ENCODE measurements at regions not wholly inside any gene's neighbourhood (a gene's known extent, or its start where the extent isn't known, plus 50 kb on each side); places are given as distances from the start of the nearest gene placed in this dataset.

DNA sequence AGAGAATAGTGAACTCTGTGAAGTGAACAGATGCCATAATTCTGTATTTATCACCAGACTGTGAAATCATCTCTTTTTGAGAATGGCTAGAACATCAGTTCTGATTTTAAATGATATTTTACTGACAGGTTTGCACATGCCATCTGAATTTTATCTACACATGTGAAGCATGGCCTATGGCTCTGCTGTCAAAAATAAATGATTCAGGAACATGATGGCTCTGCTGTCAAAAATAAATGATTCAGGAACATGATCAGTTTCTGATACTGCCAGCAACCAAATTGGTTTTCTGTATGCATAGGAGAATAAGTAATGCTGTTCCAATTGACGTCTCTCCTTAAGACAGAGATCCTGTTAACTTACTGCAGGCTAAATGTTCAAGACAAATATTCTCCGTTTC lies 70.6 kb upstream of the TLL1 start:
- Histone ChIP-seq H3K27ac (ENCODE audit: low read length) (no peak overlapping the region), H3K36me3 (ENCODE audit: insufficient read depth, low read length) (no peaks in the 10 kb centered on the region), H3K79me2 (replicated peaks; ENCODE audit: insufficient read depth, low read length) (no peaks in the 10 kb centered on the region), H3K9me2 (ENCODE audit: insufficient read depth, low read length) (no peaks in the 10 kb centered on the region), H3F3A (ENCODE audit: insufficient read depth, low read length, poor library complexity, severe bottlenecking) (no peaks in the 10 kb centered on the region), H2AFZ (ENCODE audit: low read depth, low read length) (no peak overlapping the region), H3K4me2 (ENCODE audit: low read length) (no peak overlapping the region), H3K4me3 (ENCODE audit: low read length) (no peak overlapping the region), H3K9me3 (ENCODE audit: low read length) (no peaks in the 10 kb centered on the region), H3K27me3 (ENCODE audit: insufficient read depth, low read depth, low read length) (no peaks in the 10 kb centered on the region), H4K20me1 (ENCODE audit: insufficient read depth) (no peaks in the 10 kb centered on the region), H3K9ac (ENCODE audit: low read length) (no peak overlapping the region)
- TF ChIP-seq SMC3 (conservative IDR thresholded peaks at IDR 0.05; ENCODE audit: poor library complexity) (no peak), POLR2AphosphoS5 (IDR thresholded peaks at IDR 0.05) (peak; percentile 63), EZH2 (IDR thresholded peaks at IDR 0.05; ENCODE audit: borderline replicate concordance, insufficient read depth, low read length, poor library complexity, severe bottlenecking) (no peak), TAF1 (IDR thresholded peaks at IDR 0.05; ENCODE audit: low read depth) (no peak), EP300 (conservative IDR thresholded peaks at IDR 0.05; ENCODE audit: poor library complexity, severe bottlenecking) (peak; percentile 87)
- TF ChIP-seq, protein P1, sequence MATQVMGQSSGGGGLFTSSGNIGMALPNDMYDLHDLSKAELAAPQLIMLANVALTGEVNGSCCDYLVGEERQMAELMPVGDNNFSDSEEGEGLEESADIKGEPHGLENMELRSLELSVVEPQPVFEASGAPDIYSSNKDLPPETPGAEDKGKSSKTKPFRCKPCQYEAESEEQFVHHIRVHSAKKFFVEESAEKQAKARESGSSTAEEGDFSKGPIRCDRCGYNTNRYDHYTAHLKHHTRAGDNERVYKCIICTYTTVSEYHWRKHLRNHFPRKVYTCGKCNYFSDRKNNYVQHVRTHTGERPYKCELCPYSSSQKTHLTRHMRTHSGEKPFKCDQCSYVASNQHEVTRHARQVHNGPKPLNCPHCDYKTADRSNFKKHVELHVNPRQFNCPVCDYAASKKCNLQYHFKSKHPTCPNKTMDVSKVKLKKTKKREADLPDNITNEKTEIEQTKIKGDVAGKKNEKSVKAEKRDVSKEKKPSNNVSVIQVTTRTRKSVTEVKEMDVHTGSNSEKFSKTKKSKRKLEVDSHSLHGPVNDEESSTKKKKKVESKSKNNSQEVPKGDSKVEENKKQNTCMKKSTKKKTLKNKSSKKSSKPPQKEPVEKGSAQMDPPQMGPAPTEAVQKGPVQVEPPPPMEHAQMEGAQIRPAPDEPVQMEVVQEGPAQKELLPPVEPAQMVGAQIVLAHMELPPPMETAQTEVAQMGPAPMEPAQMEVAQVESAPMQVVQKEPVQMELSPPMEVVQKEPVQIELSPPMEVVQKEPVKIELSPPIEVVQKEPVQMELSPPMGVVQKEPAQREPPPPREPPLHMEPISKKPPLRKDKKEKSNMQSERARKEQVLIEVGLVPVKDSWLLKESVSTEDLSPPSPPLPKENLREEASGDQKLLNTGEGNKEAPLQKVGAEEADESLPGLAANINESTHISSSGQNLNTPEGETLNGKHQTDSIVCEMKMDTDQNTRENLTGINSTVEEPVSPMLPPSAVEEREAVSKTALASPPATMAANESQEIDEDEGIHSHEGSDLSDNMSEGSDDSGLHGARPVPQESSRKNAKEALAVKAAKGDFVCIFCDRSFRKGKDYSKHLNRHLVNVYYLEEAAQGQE (IDR thresholded peaks at IDR 0.05; ENCODE audit: borderline replicate concordance): no peak
- TF ChIP-seq, protein P2, sequence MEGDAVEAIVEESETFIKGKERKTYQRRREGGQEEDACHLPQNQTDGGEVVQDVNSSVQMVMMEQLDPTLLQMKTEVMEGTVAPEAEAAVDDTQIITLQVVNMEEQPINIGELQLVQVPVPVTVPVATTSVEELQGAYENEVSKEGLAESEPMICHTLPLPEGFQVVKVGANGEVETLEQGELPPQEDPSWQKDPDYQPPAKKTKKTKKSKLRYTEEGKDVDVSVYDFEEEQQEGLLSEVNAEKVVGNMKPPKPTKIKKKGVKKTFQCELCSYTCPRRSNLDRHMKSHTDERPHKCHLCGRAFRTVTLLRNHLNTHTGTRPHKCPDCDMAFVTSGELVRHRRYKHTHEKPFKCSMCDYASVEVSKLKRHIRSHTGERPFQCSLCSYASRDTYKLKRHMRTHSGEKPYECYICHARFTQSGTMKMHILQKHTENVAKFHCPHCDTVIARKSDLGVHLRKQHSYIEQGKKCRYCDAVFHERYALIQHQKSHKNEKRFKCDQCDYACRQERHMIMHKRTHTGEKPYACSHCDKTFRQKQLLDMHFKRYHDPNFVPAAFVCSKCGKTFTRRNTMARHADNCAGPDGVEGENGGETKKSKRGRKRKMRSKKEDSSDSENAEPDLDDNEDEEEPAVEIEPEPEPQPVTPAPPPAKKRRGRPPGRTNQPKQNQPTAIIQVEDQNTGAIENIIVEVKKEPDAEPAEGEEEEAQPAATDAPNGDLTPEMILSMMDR (IDR thresholded peaks at IDR 0.05; ENCODE audit: poor library complexity, severe bottlenecking): no peak

DNA sequence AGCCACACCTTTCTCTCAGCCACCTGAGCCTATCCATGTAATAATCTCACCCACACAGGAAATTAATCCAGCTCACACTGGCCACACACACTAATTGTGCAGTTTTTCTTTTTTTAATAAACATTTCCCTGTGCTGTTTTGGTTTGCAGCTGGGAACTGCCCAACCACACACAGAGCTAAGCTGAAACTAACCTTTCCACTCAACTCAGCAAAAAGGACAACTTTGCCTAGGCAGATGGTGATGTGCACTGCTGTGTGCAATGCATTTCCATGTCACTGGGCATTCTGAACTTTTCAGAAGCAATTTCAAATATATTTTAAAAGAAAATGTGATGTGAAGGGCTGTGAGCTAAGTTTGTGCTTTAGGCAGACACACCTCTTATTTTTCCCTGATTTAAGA lies 70.0 kb upstream of the TLL1 start:
- H3K27me3 ChIP-seq (ENCODE audit: insufficient read depth, low read depth, low read length): no peaks in the 10 kb centered on the region
- H3K4me3 ChIP-seq (ENCODE audit: low read length): no peak overlapping the region
- H3K27ac ChIP-seq (ENCODE audit: low read length): no peak overlapping the region
- no peaks in the 10 kb centered on the region for H4K20me1 ChIP-seq (ENCODE audit: insufficient read depth)
- no peaks in the 10 kb centered on the region for H3F3A ChIP-seq (ENCODE audit: insufficient read depth, low read length, poor library complexity, severe bottlenecking)
- H3K9me3 ChIP-seq (ENCODE audit: low read length): no peaks in the 10 kb centered on the region
- H2AFZ ChIP-seq (ENCODE audit: low read depth, low read length): no peak overlapping the region
- no peaks in the 10 kb centered on the region for H3K9me2 ChIP-seq (ENCODE audit: insufficient read depth, low read length)
- H3K79me2 ChIP-seq (replicated peaks; ENCODE audit: insufficient read depth, low read length): no peaks in the 10 kb centered on the region
- TF ChIP-seq EP300 (conservative IDR thresholded peaks at IDR 0.05; ENCODE audit: poor library complexity, severe bottlenecking) (no peak), TAF1 (IDR thresholded peaks at IDR 0.05; ENCODE audit: low read depth) (no peak), SMC3 (conservative IDR thresholded peaks at IDR 0.05; ENCODE audit: poor library complexity) (no peak), MXI1 (conservative IDR thresholded peaks at IDR 0.05; ENCODE audit: poor library complexity, severe bottlenecking) (no peak), EZH2 (IDR thresholded peaks at IDR 0.05; ENCODE audit: borderline replicate concordance, insufficient read depth, low read length, poor library complexity, severe bottlenecking) (no peak), RAD21 (conservative IDR thresholded peaks at IDR 0.05) (no peak), POLR2AphosphoS5 (IDR thresholded peaks at IDR 0.05) (no peak)
- TF ChIP-seq, protein P1 (IDR thresholded peaks at IDR 0.05; ENCODE audit: borderline replicate concordance): no peak
- TF ChIP-seq, protein P2 (IDR thresholded peaks at IDR 0.05; ENCODE audit: poor library complexity, severe bottlenecking): no peak
- no peak overlapping the region for H3K9ac ChIP-seq (ENCODE audit: low read length)
- H3K36me3 ChIP-seq (ENCODE audit: insufficient read depth, low read length): no peaks in the 10 kb centered on the region
- no peak overlapping the region for H3K4me2 ChIP-seq (ENCODE audit: low read length)
